GM12878 (cell line): ENCODE measurements at regions not wholly inside any gene's neighbourhood (a gene's known extent, or its start where the extent isn't known, plus 50 kb on each side); places are given as distances from the start of the nearest gene placed in this dataset.

Experiments
- ATAC-seq: fragments of 200-7000 bp; cut with Tn5 transposase; 3 replicates; pipeline ENCODE4 v1.9.1; 2020; ENCODE audit warnings: mild to moderate bottlenecking, moderate library complexity
- BruUV-seq: library from RNA; stranded (reverse); fragments of 400-500 nt; replicated peaks from 2 replicates; lab custom pipeline; 2021; lab: Mats Ljungman, UMichigan
- CTCF ChIA-PET: fragments of 300-600 bp; sonication (Branson Sonifier 250); formaldehyde crosslinking; extraction: SDS; loops from one replicate; lab custom pipeline; 2021; ENCODE audit warnings: inconsistent platforms; lab: Yijun Ruan, JAX
- POLR2A ChIA-PET: fragments of 350-600 bp; formaldehyde crosslinking; extraction: SDS; loops from one replicate; lab custom pipeline; 2021; ENCODE audit warnings: inconsistent platforms; lab: Charles Lee
- RAD21 ChIA-PET: fragments of 300-600 bp; sonication (Branson Sonifier 250); formaldehyde crosslinking; loops from one replicate; lab custom pipeline; 2023; ENCODE audit warnings: antibody characterized with exemption; ENCODE audit not compliant: unreplicated experiment; lab: Charles Lee
- SMC1A ChIA-PET: fragments of 300-600 bp; sonication (Branson Sonifier 250); formaldehyde crosslinking; loops from one replicate; lab custom pipeline; 2023; ENCODE audit not compliant: unreplicated experiment, uncharacterized antibody; lab: Charles Lee
- DNase-seq: peaks from one replicate; pipeline ENCODE4 v3.0.0-alpha.2; 2011; ENCODE audit warnings: low read depth, low spot score
- FAIRE-seq: peaks from 3 replicates; lab custom pipeline; 2011; peaks lifted over from hg19 to GRCh38; lab: Jason Lieb, UNC
- H2AFZ ChIP-seq: 2 replicates; pipeline ENCODE4 v1.6.0; 2011; ENCODE audit warnings: low read depth, low read length, control low read depth; ENCODE audit not compliant: control insufficient read depth
- H3K27ac ChIP-seq: 2 replicates; pipeline ENCODE4 v1.5.1; 2011; ENCODE audit warnings: control low read depth; ENCODE audit not compliant: control insufficient read depth, insufficient read depth
- H3K27me3 ChIP-seq, 2 experiments: replicated peaks in 1 of 2; 2 replicates each; pipeline versions ENCODE4 v1.6.0 to v1.6.1; 2011; ENCODE audit warnings: low read length in 1 of 2; ENCODE audit not compliant: control insufficient read depth in 2 of 2, insufficient read depth in 2 of 2
- H3K36me3 ChIP-seq, 2 experiments: 2 replicates each; pipeline ENCODE4 v1.5.1; 2011; ENCODE audit warnings: low read length in 1 of 2; ENCODE audit not compliant: control insufficient read depth in 2 of 2, insufficient read depth in 2 of 2
- H3K4me1 ChIP-seq: 2 replicates; pipeline ENCODE4 v1.6.1; 2011; ENCODE audit warnings: mild to moderate bottlenecking, low read length, moderate library complexity, mixed read lengths; ENCODE audit not compliant: control insufficient read depth, insufficient read depth
- H3K4me2 ChIP-seq: 2 replicates; pipeline ENCODE4 v1.6.0; 2011; ENCODE audit warnings: control low read depth; ENCODE audit not compliant: control insufficient read depth, insufficient read depth
- H3K4me3 ChIP-seq: fragments of 200-600 bp; sonication (generic); 2 replicates; pipeline ENCODE4 v1.5.1; 2016
- H3K79me2 ChIP-seq: 2 replicates; pipeline ENCODE4 v1.6.0; 2011; ENCODE audit warnings: low read length; ENCODE audit not compliant: control insufficient read depth, insufficient read depth
- H3K9ac ChIP-seq: 2 replicates; pipeline ENCODE4 v1.8.0; 2011; ENCODE audit warnings: low read length, control low read depth, mixed read lengths; ENCODE audit not compliant: control insufficient read depth, insufficient read depth
- H3K9me3 ChIP-seq: replicated peaks from 3 replicates; pipeline ENCODE4 v1.5.1; 2011; ENCODE audit warnings: mild to moderate bottlenecking, low read length; ENCODE audit not compliant: control insufficient read depth, insufficient read depth
- H4K20me1 ChIP-seq: 2 replicates; pipeline ENCODE4 v1.6.0; 2011; ENCODE audit not compliant: control insufficient read depth, insufficient read depth
- ATF2 ChIP-seq: IDR thresholded peaks from 2 replicates; pipeline ENCODE4 v1.6.1; 2012; ENCODE audit warnings: low read length, inconsistent platforms
- BACH1 ChIP-seq: fragments of 450-650 bp; IDR thresholded peaks from 2 replicates; pipeline ENCODE4 v1.6.1; 2017; ENCODE audit warnings: mild to moderate bottlenecking, borderline replicate concordance
- CREM ChIP-seq: IDR thresholded peaks from 2 replicates; pipeline ENCODE4 v1.6.1; 2014; ENCODE audit warnings: antibody characterized with exemption, low read depth
- EP300 ChIP-seq, 2 experiments: fragments of 150-350 bp in 1 of 2; IDR thresholded peaks; 2 replicates each; pipeline ENCODE4 v1.6.1; 2011 to 2012; ENCODE audit warnings: low read depth in 2 of 2, low read length in 2 of 2, borderline replicate concordance in 1 of 2, improper control_type of control experiment in 1 of 2, inconsistent platforms in 1 of 2; ENCODE audit not compliant: control insufficient read depth in 1 of 2
- FOXK2 ChIP-seq: fragments of 450-650 bp; IDR thresholded peaks from 2 replicates; pipeline ENCODE4 v1.6.1; 2017; ENCODE audit warnings: mild to moderate bottlenecking, moderate library complexity
- HDAC6 ChIP-seq: fragments of 200-600 bp; sonication (generic); IDR thresholded peaks from one replicate; pipeline ENCODE4 v1.8.0; 2017; ENCODE audit warnings: antibody characterized with exemption; ENCODE audit not compliant: unreplicated experiment
- JUNB ChIP-seq: IDR thresholded peaks from 2 replicates; pipeline ENCODE4 v1.6.1; 2016; ENCODE audit warnings: antibody characterized with exemption, mild to moderate bottlenecking
- MEF2B ChIP-seq: fragments of 450-650 bp; IDR thresholded peaks from 2 replicates; pipeline ENCODE4 v1.6.1; 2018; ENCODE audit warnings: mild to moderate bottlenecking, moderate library complexity; ENCODE audit not compliant: partially characterized antibody, poor library complexity, severe bottlenecking
- MXI1 ChIP-seq: fragments of 150-350 bp; IDR thresholded peaks from 2 replicates; pipeline ENCODE4 v1.6.1; 2011; ENCODE audit warnings: low read depth, mild to moderate bottlenecking, inconsistent platforms, low read length, improper control_type of control experiment
- MYC ChIP-seq: IDR thresholded peaks from 2 replicates; pipeline ENCODE4 v1.6.1; 2011; ENCODE audit warnings: mild to moderate bottlenecking, low read length, moderate library complexity, inconsistent platforms; ENCODE audit not compliant: insufficient read depth, insufficient replicate concordance, insufficient read length, severe bottlenecking
- NBN ChIP-seq: fragments of 450-650 bp; IDR thresholded peaks from 2 replicates; pipeline ENCODE4 v1.6.1; 2016
- NR2F1 ChIP-seq: fragments of 450-650 bp; conservative IDR thresholded peaks from 2 replicates; pipeline ENCODE4 v1.6.1; 2017; ENCODE audit warnings: mild to moderate bottlenecking
- SKIL ChIP-seq: fragments of 450-650 bp; IDR thresholded peaks from 2 replicates; pipeline ENCODE4 v1.6.1; 2017; ENCODE audit warnings: mild to moderate bottlenecking, low read depth, inconsistent platforms; ENCODE audit not compliant: poor library complexity, severe bottlenecking
- USF2 ChIP-seq: IDR thresholded peaks from 2 replicates; pipeline ENCODE4 v1.6.1; 2011; ENCODE audit warnings: low read depth, low read length, improper control_type of control experiment, borderline replicate concordance
- YBX1 ChIP-seq: fragments of 450-650 bp; IDR thresholded peaks from 2 replicates; pipeline ENCODE4 v1.6.1; 2016; ENCODE audit warnings: antibody characterized with exemption
- WGBS: methylation state at CpG from one replicate; pipeline ENCODE4 v1.1.6; 2016; ENCODE audit warnings: low lambda C conversion rate; ENCODE audit not compliant: insufficient replicate concordance, insufficient coverage; ENCODE audit errors: missing lambda C conversion rate; 5-methylcytosine and 5-hydroxymethylcytosine counted together
- in situ Hi-C: fragments of 300-500 bp; cut with MboI; formaldehyde crosslinking; loops from 9 replicates; pipeline ENCODE4 v1.14.3; 2018; ENCODE audit warnings: mixed read lengths
- intact Hi-C: fragments of 100-400 bp; cut with micrococcal nuclease; formaldehyde crosslinking; loops from one replicate; pipeline ENCODE4 v1.14.2; 2022; ENCODE audit not compliant: unreplicated experiment

GRCh38 chr18:65523461-65523860 is 227.4 kb upstream of the CDH7 start:
- H2AFZ ChIP-seq, result no peak overlapping the region
- ChIA-PET CTCF (interaction anchor here (0.5 kb wide), 1 partner anchor 54 kb away, joined by 4 read pairs; no protein-coding TSS in a partner anchor), RAD21 (no interaction called here), POLR2A (no interaction called here), SMC1A (no interaction called here)
- H3K27ac ChIP-seq, result no peak overlapping the region
- ATAC-seq, result peak; percentile 55
- intact Hi-C loops (no loop called here), in situ Hi-C loops (no loop called here)
- no peaks in the 10 kb centered on the region for H3K4me1 ChIP-seq
- 42% methylated on average over 3 of the region's 3 CpGs for WGBS
- no peak for FAIRE-seq
- no peak for DNase-seq
- no peaks in the 10 kb centered on the region for H3K36me3 ChIP-seq
- H4K20me1 ChIP-seq, result no peaks in the 10 kb centered on the region
- H3K9me3 ChIP-seq, result no peaks in the 10 kb centered on the region
- H3K79me2 ChIP-seq, result no peaks in the 10 kb centered on the region
- H3K4me3 ChIP-seq, result no peak overlapping the region
- no TSS peak for BruUV-seq
- H3K9ac ChIP-seq, result no peak overlapping the region
- no peaks in the 10 kb centered on the region for H3K27me3 ChIP-seq
- H3K4me2 ChIP-seq, result no peak overlapping the region
- no peak for TF ChIP-seq MEF2B
- no peak for TF ChIP-seq MXI1
- TF ChIP-seq MYC, result no peak
- TF ChIP-seq, all 136 proteins: peak for 0

GRCh38 chr18:65522907-65523306 is 227.9 kb upstream of the CDH7 start:
- Histone ChIP-seq H2AFZ (no peak overlapping the region), H3K27ac (no peak overlapping the region), H3K27me3 (no peaks in the 10 kb centered on the region), H4K20me1 (no peaks in the 10 kb centered on the region), H3K9me3 (no peaks in the 10 kb centered on the region), H3K9ac (no peak overlapping the region), H3K79me2 (no peaks in the 10 kb centered on the region), H3K4me2 (no peak overlapping the region), H3K36me3 (no peaks in the 10 kb centered on the region), H3K4me3 (no peak overlapping the region), H3K4me1 (no peaks in the 10 kb centered on the region)
- in situ Hi-C loops (no loop called here), intact Hi-C loops (no loop called here)
- ChIA-PET POLR2A (no interaction called here), RAD21 (no interaction called here), CTCF (interaction anchor here (0.5 kb wide), 1 partner anchor 53 kb away, joined by 4 read pairs; no protein-coding TSS in a partner anchor), SMC1A (no interaction called here)
- ATAC-seq, result no peak
- BruUV-seq, result no TSS peak
- FAIRE-seq, result no peak
- WGBS, result 0% methylated on average over 4 of the region's 4 CpGs
- DNase-seq, result no peak
- TF ChIP-seq HDAC6 (no peak), ATF2 (no peak), FOXK2 (no peak), NBN (no peak), NR2F1 (no peak), BACH1 (no peak), SKIL (no peak), USF2 (no peak), EP300 (IDR thresholded peaks at IDR 0.05; ENCODE audit: borderline replicate concordance in 1 of 2, control insufficient read depth in 1 of 2, low read depth in 2 of 2, low read length in 2 of 2) (no peak), YBX1 (no peak), JUNB (no peak), CREM (no peak)
